ENCODE measurements at regions not wholly inside any gene's neighbourhood (a gene's known extent, or its start where the extent isn't known, plus 50 kb on each side); places are given as distances from the start of the nearest gene placed in this dataset.

GRCh38 chr5:53288511-53288910, 179.0 kb upstream of the MOCS2 start:
- no peak for TF ChIP-seq CTCF (conservative IDR thresholded peaks at IDR 0.05; ENCODE audit: low read length)
- no peak for TF ChIP-seq EZH2phosphoT487 (IDR thresholded peaks at IDR 0.05; ENCODE audit: borderline replicate concordance, low read depth, low read length)

Data from OCI-LY7 (cell line).